ENCODE measurements at regions not wholly inside any gene's neighbourhood (a gene's known extent, or its start where the extent isn't known, plus 50 kb on each side); places are given as distances from the start of the nearest gene placed in this dataset.

GRCh38 chr10:94049911-94050310, 56.2 kb downstream of the PLCE1 start:
- CTCF ChIA-PET (ENCODE audit: unreplicated experiment) = no interaction called here
- Histone ChIP-seq H3K9me3 (ENCODE audit: low read length) (no peaks in the 10 kb centered on the region), H2AFZ (ENCODE audit: low read length) (no peak overlapping the region), H3K4me2 (ENCODE audit: low read length) (no peak overlapping the region), H3K79me2 (ENCODE audit: insufficient read depth, low read depth, low read length) (no peaks in the 10 kb centered on the region), H3K4me1 (ENCODE audit: insufficient read depth, low read length, poor library complexity, severe bottlenecking) (no peaks in the 10 kb centered on the region), H3K27ac (ENCODE audit: low read depth, low read length, poor library complexity, severe bottlenecking) (no peak overlapping the region), H3K36me3 (ENCODE audit: insufficient read depth, low read length) (no peaks in the 10 kb centered on the region), H4K20me1 (ENCODE audit: insufficient read depth, low read length) (no peaks in the 10 kb centered on the region), H3K4me3 (ENCODE audit: low read depth, low read length, poor library complexity, severe bottlenecking) (no peak overlapping the region), H3K9me2 (ENCODE audit: insufficient read depth, low read length) (no peaks in the 10 kb centered on the region)
- no peak for TF ChIP-seq CTCF (conservative IDR thresholded peaks at IDR 0.05; ENCODE audit: low read length)
- TF ChIP-seq EZH2phosphoT487 (IDR thresholded peaks at IDR 0.05; ENCODE audit: borderline replicate concordance, low read depth, low read length) = no peak
- intact Hi-C loops (cut with micrococcal nuclease; ENCODE audit: unreplicated experiment) = no loop called here
- no TSS peak for BruUV-seq (replicated peaks)
- DNase-seq (ENCODE audit: low spot score) = no peak
- POLR2A ChIA-PET = no interaction called here

GRCh38 chr10:94052281-94052680, 58.5 kb downstream of the PLCE1 start:
- Histone ChIP-seq H3K9me2 (ENCODE audit: insufficient read depth, low read length) (no peaks in the 10 kb centered on the region), H3K4me2 (ENCODE audit: low read length) (no peak overlapping the region), H3K4me3 (ENCODE audit: low read depth, low read length, poor library complexity, severe bottlenecking) (no peak overlapping the region), H3K36me3 (ENCODE audit: insufficient read depth, low read length) (no peaks in the 10 kb centered on the region), H3K27ac (ENCODE audit: low read depth, low read length, poor library complexity, severe bottlenecking) (no peak overlapping the region), H3K79me2 (ENCODE audit: insufficient read depth, low read depth, low read length) (no peaks in the 10 kb centered on the region), H2AFZ (ENCODE audit: low read length) (no peak overlapping the region), H3K4me1 (ENCODE audit: insufficient read depth, low read length, poor library complexity, severe bottlenecking) (no peaks in the 10 kb centered on the region), H4K20me1 (ENCODE audit: insufficient read depth, low read length) (no peaks in the 10 kb centered on the region), H3K9me3 (ENCODE audit: low read length) (no peaks in the 10 kb centered on the region)
- BruUV-seq (replicated peaks) = no TSS peak
- intact Hi-C loops (cut with micrococcal nuclease; ENCODE audit: unreplicated experiment) = no loop called here
- POLR2A ChIA-PET = no interaction called here
- DNase-seq (ENCODE audit: low spot score) = no peak
- TF ChIP-seq EZH2phosphoT487 (IDR thresholded peaks at IDR 0.05; ENCODE audit: borderline replicate concordance, low read depth, low read length) = no peak
- TF ChIP-seq CTCF (conservative IDR thresholded peaks at IDR 0.05; ENCODE audit: low read length) = no peak
- CTCF ChIA-PET (ENCODE audit: unreplicated experiment) = no interaction called here

- Histone ChIP-seq H3K4me2 (ENCODE audit: low read length) (no peak overlapping the region), H3K27ac (ENCODE audit: low read depth, low read length, poor library complexity, severe bottlenecking) (no peak overlapping the region), H2AFZ (ENCODE audit: low read length) (no peak overlapping the region), H3K9me3 (ENCODE audit: low read length) (no peaks in the 10 kb centered on the region), H3K36me3 (ENCODE audit: insufficient read depth, low read length) (no peaks in the 10 kb centered on the region), H4K20me1 (ENCODE audit: insufficient read depth, low read length) (no peaks in the 10 kb centered on the region), H3K4me3 (ENCODE audit: low read depth, low read length, poor library complexity, severe bottlenecking) (no peak overlapping the region), H3K79me2 (ENCODE audit: insufficient read depth, low read depth, low read length) (no peaks in the 10 kb centered on the region), H3K9me2 (ENCODE audit: insufficient read depth, low read length) (no peaks in the 10 kb centered on the region), H3K4me1 (ENCODE audit: insufficient read depth, low read length, poor library complexity, severe bottlenecking) (no peaks in the 10 kb centered on the region)
- ChIA-PET POLR2A (no interaction called here), CTCF (ENCODE audit: unreplicated experiment) (no interaction called here)
- BruUV-seq (replicated peaks) = no TSS peak
- no peak for DNase-seq (ENCODE audit: low spot score)
- intact Hi-C loops (cut with micrococcal nuclease; ENCODE audit: unreplicated experiment) = no loop called here
- TF ChIP-seq CTCF (conservative IDR thresholded peaks at IDR 0.05; ENCODE audit: low read length) (no peak), EZH2phosphoT487 (IDR thresholded peaks at IDR 0.05; ENCODE audit: borderline replicate concordance, low read depth, low read length) (no peak)
Observed at GRCh38 chr10:94052866-94053791, 59.4 kb downstream of the PLCE1 start.
